ENCODE measurements at regions not wholly inside any gene's neighbourhood (a gene's known extent, or its start where the extent isn't known, plus 50 kb on each side); places are given as distances from the start of the nearest gene placed in this dataset.

- DNase-seq (ENCODE audit: extremely low spot score), result no peak
- POLR2A ChIA-PET, result no interaction called here
- TF ChIP-seq, protein P1, sequence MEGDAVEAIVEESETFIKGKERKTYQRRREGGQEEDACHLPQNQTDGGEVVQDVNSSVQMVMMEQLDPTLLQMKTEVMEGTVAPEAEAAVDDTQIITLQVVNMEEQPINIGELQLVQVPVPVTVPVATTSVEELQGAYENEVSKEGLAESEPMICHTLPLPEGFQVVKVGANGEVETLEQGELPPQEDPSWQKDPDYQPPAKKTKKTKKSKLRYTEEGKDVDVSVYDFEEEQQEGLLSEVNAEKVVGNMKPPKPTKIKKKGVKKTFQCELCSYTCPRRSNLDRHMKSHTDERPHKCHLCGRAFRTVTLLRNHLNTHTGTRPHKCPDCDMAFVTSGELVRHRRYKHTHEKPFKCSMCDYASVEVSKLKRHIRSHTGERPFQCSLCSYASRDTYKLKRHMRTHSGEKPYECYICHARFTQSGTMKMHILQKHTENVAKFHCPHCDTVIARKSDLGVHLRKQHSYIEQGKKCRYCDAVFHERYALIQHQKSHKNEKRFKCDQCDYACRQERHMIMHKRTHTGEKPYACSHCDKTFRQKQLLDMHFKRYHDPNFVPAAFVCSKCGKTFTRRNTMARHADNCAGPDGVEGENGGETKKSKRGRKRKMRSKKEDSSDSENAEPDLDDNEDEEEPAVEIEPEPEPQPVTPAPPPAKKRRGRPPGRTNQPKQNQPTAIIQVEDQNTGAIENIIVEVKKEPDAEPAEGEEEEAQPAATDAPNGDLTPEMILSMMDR (IDR thresholded peaks at IDR 0.05; ENCODE audit: control extremely low read depth, extremely low read depth, low read depth, missing control alignments), result no peak
- CTCF ChIA-PET, result interaction anchor here (1.9 kb wide), 1 partner anchor 33 kb away, joined by 5 read pairs; no protein-coding TSS in a partner anchor
Observed at GRCh38 chr4:3847211-3847940, 81.2 kb downstream of the ADRA2C start.

DNA sequence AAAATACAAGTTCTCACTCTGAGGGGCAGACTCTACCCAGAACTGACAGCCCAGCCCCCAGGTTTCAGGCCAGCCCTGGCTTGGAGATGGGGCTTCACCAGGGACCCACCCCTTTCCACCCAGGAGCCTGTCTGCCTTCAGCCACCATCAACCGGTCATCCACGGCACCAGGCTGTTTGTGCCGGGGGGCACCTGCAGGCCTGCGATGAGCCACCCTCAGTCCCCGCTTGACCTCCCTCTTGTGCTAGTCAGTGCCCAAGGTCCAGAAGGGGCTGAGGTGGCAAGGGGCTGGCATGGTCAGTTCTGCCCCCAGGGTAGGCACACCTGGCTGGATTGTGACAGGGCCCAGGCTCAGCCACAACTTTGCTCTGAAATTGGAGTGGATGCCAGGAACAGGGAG is 82.1 kb downstream of the ADRA2C start:
- no peak for DNase-seq (ENCODE audit: extremely low spot score)
- POLR2A ChIA-PET, result no interaction called here
- TF ChIP-seq, protein P1 (IDR thresholded peaks at IDR 0.05; ENCODE audit: control extremely low read depth, extremely low read depth, low read depth, missing control alignments), result no peak
- CTCF ChIA-PET, result no interaction called here

DNA sequence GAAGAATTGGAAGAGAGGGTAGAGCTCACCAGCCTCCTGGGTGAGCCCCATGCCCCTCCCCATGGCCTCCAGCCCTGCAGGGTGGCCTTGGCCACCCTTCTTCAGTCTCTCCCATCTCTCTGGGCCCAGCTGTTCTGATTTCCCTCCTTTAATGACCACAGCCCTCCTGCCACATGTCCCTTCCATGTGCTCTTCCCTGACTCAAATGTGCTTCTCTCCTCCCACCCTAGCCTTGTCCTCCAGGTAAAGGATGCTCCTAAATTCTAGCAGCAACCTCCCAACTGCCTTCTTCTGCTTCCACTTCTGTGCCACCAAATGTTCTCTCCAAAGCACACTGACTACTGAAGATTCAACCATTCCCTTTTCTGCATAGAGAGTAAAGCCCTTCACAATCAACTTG is 83.0 kb downstream of the ADRA2C start:
- DNase-seq (ENCODE audit: extremely low spot score), result no peak
- CTCF ChIA-PET, result no interaction called here
- TF ChIP-seq, protein P1 (IDR thresholded peaks at IDR 0.05; ENCODE audit: control extremely low read depth, extremely low read depth, low read depth, missing control alignments), result no peak
- POLR2A ChIA-PET, result no interaction called here

DNA sequence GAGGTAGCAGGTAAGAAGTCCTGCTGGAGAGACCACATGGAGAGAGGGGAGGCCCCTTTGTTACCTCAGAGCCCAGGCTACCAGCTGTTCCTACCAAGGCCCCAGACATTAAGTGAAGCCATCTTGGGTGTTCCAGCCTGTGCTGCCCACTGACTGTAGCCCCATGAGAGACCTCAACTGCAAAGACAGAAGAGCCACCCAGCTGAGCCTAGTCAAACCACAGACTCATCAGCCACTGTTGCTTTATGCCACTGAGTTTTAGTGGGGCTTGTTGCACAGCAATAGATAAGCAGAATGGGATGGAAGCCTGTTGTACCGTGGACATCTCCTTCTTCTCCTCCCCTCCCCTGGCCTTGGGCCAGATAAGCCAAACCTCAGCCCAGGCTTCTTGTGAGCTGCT is 83.9 kb downstream of the ADRA2C start:
- POLR2A ChIA-PET, result no interaction called here
- TF ChIP-seq, protein P1 (IDR thresholded peaks at IDR 0.05; ENCODE audit: control extremely low read depth, extremely low read depth, low read depth, missing control alignments), result no peak
- DNase-seq (ENCODE audit: extremely low spot score), result no peak
- CTCF ChIA-PET, result no interaction called here

DNA sequence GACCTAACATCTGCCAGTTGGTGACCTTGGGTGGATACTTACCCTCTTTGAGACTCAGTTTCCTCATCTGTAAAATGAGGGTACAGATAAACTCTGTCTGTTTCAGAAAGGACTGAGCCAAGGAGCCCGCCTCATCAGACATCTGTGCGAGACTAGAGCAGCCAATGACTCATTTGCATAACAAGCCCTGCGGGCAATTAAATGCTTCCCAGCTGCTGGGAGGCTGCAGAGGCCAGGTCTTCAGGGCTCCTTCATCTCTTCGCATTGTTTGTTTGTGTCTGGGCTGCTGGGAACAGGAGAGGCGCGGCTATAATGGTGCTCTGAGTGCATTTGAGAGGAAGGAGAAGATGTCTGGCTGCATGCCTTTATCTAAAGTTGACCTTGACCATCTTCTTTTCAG is 85.0 kb downstream of the ADRA2C start:
- TF ChIP-seq, protein P1 (IDR thresholded peaks at IDR 0.05; ENCODE audit: control extremely low read depth, extremely low read depth, low read depth, missing control alignments), result no peak
- CTCF ChIA-PET, result no interaction called here
- DNase-seq (ENCODE audit: extremely low spot score), result no peak
- POLR2A ChIA-PET, result no interaction called here

- TF ChIP-seq, protein P1 (IDR thresholded peaks at IDR 0.05; ENCODE audit: control extremely low read depth, extremely low read depth, low read depth, missing control alignments), result no peak
- ChIA-PET CTCF (no interaction called here), POLR2A (no interaction called here)
- no peak for DNase-seq (ENCODE audit: extremely low spot score)
Observed at GRCh38 chr4:3851881-3852280, 85.7 kb downstream of the ADRA2C start.
